ENCODE measurements at regions not wholly inside any gene's neighbourhood (a gene's known extent, or its start where the extent isn't known, plus 50 kb on each side); places are given as distances from the start of the nearest gene placed in this dataset.

DNA sequence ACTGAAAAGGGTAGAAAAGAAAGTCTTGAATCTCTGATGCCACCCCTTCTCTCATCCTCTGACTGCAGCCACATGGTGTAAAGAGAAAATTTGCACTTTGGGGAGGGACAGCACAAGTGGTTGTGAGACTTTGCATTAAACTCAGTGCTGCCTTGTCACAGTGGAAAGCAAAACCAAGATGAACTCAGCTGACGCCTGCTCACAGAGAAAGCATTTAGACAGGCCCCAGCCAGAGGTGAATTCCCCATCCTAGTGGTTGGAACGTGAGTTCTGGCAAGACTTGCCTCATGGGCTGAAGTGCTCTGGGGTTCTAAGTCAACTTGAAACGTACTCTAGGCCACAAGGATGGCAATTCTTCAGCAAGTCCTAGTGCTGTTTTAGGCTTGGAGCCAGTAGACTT lies 1101.4 kb downstream of the ADGRL3 start:
- Histone ChIP-seq H3K4ac (ENCODE audit: low read depth, low read length) (no peak overlapping the region), H4K20me1 (ENCODE audit: insufficient read depth, low read length) (no peaks in the 10 kb centered on the region), H3K9ac (ENCODE audit: low read depth, low read length) (no peak overlapping the region), H3K9me3 (ENCODE audit: control insufficient read depth, insufficient read depth, low read length) (peaks cover 11% of the 10 kb centered on the region), H3K27ac (ENCODE audit: insufficient read depth, low read length) (no peak overlapping the region), H4K91ac (ENCODE audit: insufficient read depth, low read depth, low read length) (no peak overlapping the region), H3K56ac (ENCODE audit: extremely low read depth, insufficient read depth, low read length) (no peak overlapping the region), H2BK5ac (ENCODE audit: low read depth, low read length, poor library complexity, severe bottlenecking) (no peak overlapping the region), H3K9me1 (ENCODE audit: insufficient read depth, low read length) (no peaks in the 10 kb centered on the region), H2AK9ac (replicated peaks; ENCODE audit: low read depth, low read length, poor library complexity) (no peak overlapping the region), H3K14ac (replicated peaks; ENCODE audit: low read depth, low read length) (no peak overlapping the region), H2BK20ac (ENCODE audit: low read depth, low read length) (no peak overlapping the region), H3K79me1 (ENCODE audit: low read depth in 1 of 2, low read length in 2 of 2) (no peaks in the 10 kb centered on the region), H3K23ac (ENCODE audit: low read depth, low read length) (no peak overlapping the region), H3K4me2 (ENCODE audit: low read depth, low read length) (no peak overlapping the region), H3K27me3 (ENCODE audit: control insufficient read depth, insufficient read depth, low read length) (no peaks in the 10 kb centered on the region), H2AFZ (replicated peaks; ENCODE audit: low read length, poor library complexity) (no peak overlapping the region), H2BK15ac (ENCODE audit: low read depth, low read length) (no peak overlapping the region), H4K8ac (ENCODE audit: low read depth in 2 of 2, low read length in 2 of 2) (no peak overlapping the region), H4K5ac (ENCODE audit: low read depth, low read length) (no peak overlapping the region), H2BK120ac (ENCODE audit: low read depth, low read length) (no peak overlapping the region), H3K4me1 (ENCODE audit: control insufficient read depth, insufficient read depth, low read length) (no peaks in the 10 kb centered on the region), H3K4me3 (ENCODE audit: insufficient read depth, low read depth, low read length) (no peak overlapping the region), H3K36me3 (ENCODE audit: control insufficient read depth, insufficient read depth, low read length) (no peaks in the 10 kb centered on the region), H3K18ac (ENCODE audit: low read depth, low read length) (no peak overlapping the region), H2AK5ac (ENCODE audit: low read depth, low read length) (no peak overlapping the region)
- DNase-seq: no peak
- 60% methylated on average over 2 of the region's 3 CpGs; no CpG with 5 or more reads in 1 of the 2 experiments for WGBS, 2 experiments (ENCODE audit: extremely low coverage in 2 of 2, insufficient read length in 1 of 2)
- no peak for TF ChIP-seq RAD21 (IDR thresholded peaks at IDR 0.05; ENCODE audit: low read length)
- intact Hi-C loops (cut with micrococcal nuclease): no loop called here
- in situ Hi-C loops (cut with MboI; ENCODE audit: low sequenced_read_pairs): no loop called here
- no TSS peak for BruUV-seq (replicated peaks)
- CTCF ChIA-PET: no interaction called here
- POLR2A ChIA-PET (ENCODE audit: unreplicated experiment): no interaction called here
- dilution Hi-C loops (cut with HindIII; ENCODE audit: low sequenced_read_pairs, unreplicated experiment): no loop called here
- ATAC-seq (ENCODE audit: low read depth): no peak

Measured in IMR-90 (cell line).